Rectal smooth muscle tissue (tissue), 1 donor: ENCODE measurements at regions not wholly inside any gene's neighbourhood (a gene's known extent, or its start where the extent isn't known, plus 50 kb on each side); places are given as distances from the start of the nearest gene placed in this dataset.

Source experiments
- H3K27ac ChIP-seq: one replicate; pipeline ENCODE4 v1.7.0; 2013; ENCODE audit warnings: low read depth, low read length, inconsistent platforms
- H3K27me3 ChIP-seq: one replicate; pipeline ENCODE4 v1.7.0; 2013; ENCODE audit warnings: low read length; ENCODE audit not compliant: control insufficient read depth, insufficient read depth
- H3K36me3 ChIP-seq: one replicate; pipeline ENCODE4 v1.7.0; 2013; ENCODE audit warnings: low read length; ENCODE audit not compliant: control insufficient read depth, insufficient read depth
- H3K4me1 ChIP-seq: one replicate; pipeline ENCODE4 v1.7.0; 2013; ENCODE audit warnings: low read length; ENCODE audit not compliant: control insufficient read depth, insufficient read depth
- H3K4me3 ChIP-seq: one replicate; pipeline ENCODE4 v1.7.0; 2013; ENCODE audit warnings: low read length
- H3K9ac ChIP-seq: one replicate; pipeline ENCODE4 v1.7.0; 2013; ENCODE audit warnings: low read length

GRCh38 chr16:80457871-80458270 lies 82.9 kb upstream of the DYNLRB2 start:
- Histone ChIP-seq H3K4me3 (no peak overlapping the region), H3K4me1 (no peaks in the 10 kb centered on the region), H3K27me3 (no peaks in the 10 kb centered on the region), H3K36me3 (no peaks in the 10 kb centered on the region), H3K27ac (no peak overlapping the region), H3K9ac (no peak overlapping the region)

GRCh38 chr16:80454802-80455201 lies 86.0 kb upstream of the DYNLRB2 start:
- Histone ChIP-seq H3K27ac (no peak overlapping the region), H3K9ac (no peak overlapping the region), H3K4me3 (no peak overlapping the region), H3K27me3 (no peaks in the 10 kb centered on the region), H3K36me3 (no peaks in the 10 kb centered on the region), H3K4me1 (no peaks in the 10 kb centered on the region)

GRCh38 chr16:80449392-80449791 lies 91.4 kb upstream of the DYNLRB2 start:
- Histone ChIP-seq H3K27me3 (no peaks in the 10 kb centered on the region), H3K27ac (no peak overlapping the region), H3K9ac (no peak overlapping the region), H3K4me1 (no peaks in the 10 kb centered on the region), H3K4me3 (no peak overlapping the region), H3K36me3 (no peaks in the 10 kb centered on the region)

- H3K4me3 ChIP-seq = no peak overlapping the region
- no peak overlapping the region for H3K27ac ChIP-seq
- H3K9ac ChIP-seq = no peak overlapping the region
These were observed 93.6 kb upstream of the DYNLRB2 start for GRCh38 chr16:80447241-80447640.

GRCh38 chr16:80442779-80443178 lies 98.0 kb upstream of the DYNLRB2 start:
- Histone ChIP-seq H3K4me3 (no peak overlapping the region), H3K27me3 (no peaks in the 10 kb centered on the region), H3K36me3 (no peaks in the 10 kb centered on the region), H3K9ac (no peak overlapping the region), H3K27ac (no peak overlapping the region), H3K4me1 (no peaks in the 10 kb centered on the region)

More at GRCh38 chr16:80447241-80447640, 93.6 kb upstream of the DYNLRB2 start:
- Histone ChIP-seq H3K27me3 (no peaks in the 10 kb centered on the region), H3K4me1 (no peaks in the 10 kb centered on the region), H3K36me3 (no peaks in the 10 kb centered on the region)

GRCh38 chr16:80441935-80442334 lies 98.9 kb upstream of the DYNLRB2 start:
- Histone ChIP-seq H3K4me3 (no peak overlapping the region), H3K27me3 (no peaks in the 10 kb centered on the region), H3K4me1 (no peaks in the 10 kb centered on the region), H3K36me3 (no peaks in the 10 kb centered on the region), H3K9ac (no peak overlapping the region), H3K27ac (no peak overlapping the region)

- H3K4me1 ChIP-seq = no peaks in the 10 kb centered on the region
- no peaks in the 10 kb centered on the region for H3K27me3 ChIP-seq
- H3K36me3 ChIP-seq = no peaks in the 10 kb centered on the region
- no peak overlapping the region for H3K9ac ChIP-seq
- H3K27ac ChIP-seq = no peak overlapping the region
- no peak overlapping the region for H3K4me3 ChIP-seq
These were observed 100.1 kb upstream of the DYNLRB2 start for GRCh38 chr16:80440667-80441066.

- Histone ChIP-seq H3K36me3 (no peaks in the 10 kb centered on the region), H3K4me3 (no peak overlapping the region), H3K27me3 (no peaks in the 10 kb centered on the region), H3K9ac (no peak overlapping the region), H3K27ac (no peak overlapping the region), H3K4me1 (no peaks in the 10 kb centered on the region)
These were observed 103.1 kb upstream of the DYNLRB2 start for GRCh38 chr16:80437707-80438106.

- no peaks in the 10 kb centered on the region for H3K4me1 ChIP-seq
- H3K9ac ChIP-seq = no peak overlapping the region
- no peak overlapping the region for H3K4me3 ChIP-seq
- H3K27ac ChIP-seq = no peak overlapping the region
- H3K27me3 ChIP-seq = no peaks in the 10 kb centered on the region
- H3K36me3 ChIP-seq = no peaks in the 10 kb centered on the region
These were observed 104.3 kb upstream of the DYNLRB2 start for GRCh38 chr16:80436510-80436909.

- H3K9ac ChIP-seq = no peak overlapping the region
- H3K27ac ChIP-seq = no peak overlapping the region
- no peaks in the 10 kb centered on the region for H3K36me3 ChIP-seq
- H3K4me3 ChIP-seq = no peak overlapping the region
- no peaks in the 10 kb centered on the region for H3K4me1 ChIP-seq
- H3K27me3 ChIP-seq = no peaks in the 10 kb centered on the region
These were observed 107.2 kb upstream of the DYNLRB2 start for GRCh38 chr16:80433623-80434022.

- Histone ChIP-seq H3K27ac (no peak overlapping the region), H3K4me1 (no peaks in the 10 kb centered on the region), H3K9ac (no peak overlapping the region), H3K4me3 (no peak overlapping the region), H3K27me3 (no peaks in the 10 kb centered on the region), H3K36me3 (no peaks in the 10 kb centered on the region)
These were observed 113.0 kb upstream of the DYNLRB2 start for GRCh38 chr16:80427795-80428194.

GRCh38 chr16:80418517-80419355 lies 122.1 kb upstream of the DYNLRB2 start:
- Histone ChIP-seq H3K9ac (no peak overlapping the region), H3K4me3 (no peak overlapping the region), H3K27me3 (no peaks in the 10 kb centered on the region), H3K36me3 (no peaks in the 10 kb centered on the region), H3K4me1 (no peaks in the 10 kb centered on the region), H3K27ac (no peak overlapping the region)

- H3K27me3 ChIP-seq = no peaks in the 10 kb centered on the region
- H3K36me3 ChIP-seq = no peaks in the 10 kb centered on the region
- no peak overlapping the region for H3K27ac ChIP-seq
- no peak overlapping the region for H3K9ac ChIP-seq
- no peaks in the 10 kb centered on the region for H3K4me1 ChIP-seq
- H3K4me3 ChIP-seq = no peak overlapping the region
These were observed 123.0 kb upstream of the DYNLRB2 start for GRCh38 chr16:80417706-80418271.
